OCI-LY3 (cell line): ENCODE measurements at regions not wholly inside any gene's neighbourhood (a gene's known extent, or its start where the extent isn't known, plus 50 kb on each side); places are given as distances from the start of the nearest gene placed in this dataset.

Experiments used
- H2AFZ ChIP-seq: fragments of 200-600, 300-600 bp; shearing (Covaris generic); 2 replicates; pipeline ENCODE4 v1.6.0; 2014; ENCODE audit warnings: antibody characterized with exemption, low read depth, low read length
- H3K27ac ChIP-seq: fragments of 200-600, 300-600 bp; sonication (generic); 2 replicates; pipeline ENCODE4 v1.5.1; 2014; ENCODE audit warnings: mild to moderate bottlenecking, low read length, moderate library complexity, mixed read lengths
- H3K27me3 ChIP-seq: fragments of 200-600, 300-600 bp; sonication (generic); 2 replicates; pipeline ENCODE4 v1.6.1; 2014; ENCODE audit warnings: low read depth, low read length, mixed read lengths
- H3K36me3 ChIP-seq: fragments of 200-600, 300-600 bp; sonication (generic); replicated peaks from 2 replicates; pipeline ENCODE3; 2014; ENCODE audit warnings: low read depth, low read length, mixed read lengths
- H3K4me1 ChIP-seq: fragments of 300-600, 200-600 bp; sonication (generic); 2 replicates; pipeline ENCODE4 v1.6.1; 2014; ENCODE audit warnings: low read length, mixed read lengths
- H3K4me2 ChIP-seq: fragments of 200-600, 300-600 bp; sonication (generic); 2 replicates; pipeline ENCODE4 v1.6.1; 2014; ENCODE audit warnings: low read length, mixed read lengths
- H3K4me3 ChIP-seq: fragments of 300-600, 200-600 bp; sonication (generic); 2 replicates; pipeline ENCODE4 v1.5.1; 2014; ENCODE audit warnings: antibody characterized with exemption, mild to moderate bottlenecking, low read length, moderate library complexity
- H3K79me2 ChIP-seq: fragments of 300-600, 200-600 bp; shearing (Covaris generic); 2 replicates; pipeline ENCODE4 v1.6.1; 2014; ENCODE audit warnings: mild to moderate bottlenecking, low read length, mixed read lengths
- H3K9ac ChIP-seq: fragments of 300-600, 200-600 bp; shearing (Covaris generic); 2 replicates; pipeline ENCODE4 v1.6.0; 2014; ENCODE audit warnings: mild to moderate bottlenecking, low read length, moderate library complexity
- H3K9me3 ChIP-seq: fragments of 200-600, 300-600 bp; shearing (Covaris generic); 2 replicates; pipeline ENCODE4 v1.6.1; 2014; ENCODE audit warnings: low read length, mixed read lengths; ENCODE audit not compliant: insufficient read depth
- H4K20me1 ChIP-seq: fragments of 200-600, 300-600 bp; sonication (generic); 2 replicates; pipeline ENCODE4 v1.6.1; 2016; ENCODE audit warnings: low read length, mixed read lengths; ENCODE audit not compliant: insufficient read depth
- EZH2phosphoT487 ChIP-seq: fragments of 200-600 bp; shearing (Covaris generic); IDR thresholded peaks from 2 replicates; pipeline ENCODE4 v1.6.1; 2018; ENCODE audit warnings: antibody characterized with exemption, mixed run types, low read depth
- TF ChIP-seq, protein P1 (sequence below): fragments of 200-600, 300-600 bp; sonication (generic); IDR thresholded peaks from 2 replicates; pipeline ENCODE4 v1.5.1; 2014; ENCODE audit warnings: antibody characterized with exemption, low read length, low read depth

DNA sequence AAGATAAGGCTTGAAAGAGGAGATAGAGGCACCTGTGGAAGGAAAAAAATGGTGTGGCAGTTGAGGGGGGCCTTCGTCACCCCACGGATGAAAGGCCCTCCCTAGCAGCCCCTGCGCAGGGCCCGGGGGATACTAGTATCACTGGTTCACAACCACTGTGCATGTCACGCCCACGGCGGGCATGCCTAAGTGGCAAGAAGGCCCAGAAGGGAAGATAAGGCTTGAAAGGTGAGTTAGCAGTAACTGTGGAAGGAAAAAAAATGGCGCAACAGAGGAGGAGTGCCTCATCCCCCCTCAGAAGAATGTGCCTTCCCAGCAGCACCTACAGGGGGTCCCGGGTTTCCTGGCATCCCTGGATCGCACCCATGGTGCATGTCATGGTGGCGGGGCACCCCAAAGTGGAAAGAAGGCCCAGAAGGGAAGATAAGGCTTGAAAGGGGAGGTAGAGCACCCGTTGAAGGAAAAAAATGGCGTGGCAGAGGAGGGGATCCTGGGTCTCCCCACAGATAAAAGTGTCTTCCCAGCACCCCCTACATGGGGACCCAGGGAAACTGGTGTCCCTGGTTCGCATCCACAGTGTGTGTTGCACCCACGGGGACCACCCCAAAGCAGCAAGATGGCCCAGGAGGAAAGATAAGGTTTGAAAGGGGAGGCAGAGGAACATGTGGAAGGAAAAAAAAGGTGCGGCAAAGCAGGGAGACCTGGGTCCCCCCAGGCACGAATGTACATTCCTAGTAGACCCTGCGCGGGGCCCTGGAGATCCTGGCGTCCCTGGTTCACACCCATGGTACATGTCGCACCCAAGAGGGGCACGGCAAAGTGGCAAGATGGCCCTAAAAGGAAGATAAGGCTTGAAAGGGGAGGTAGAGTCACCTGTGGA lies 279.2 kb downstream of the ALG10 start:
- no peak overlapping the region for H3K9ac ChIP-seq
- H3K27ac ChIP-seq, result no peak overlapping the region
- no peaks in the 10 kb centered on the region for H3K4me1 ChIP-seq
- no peaks in the 10 kb centered on the region for H3K79me2 ChIP-seq
- H3K27me3 ChIP-seq, result no peaks in the 10 kb centered on the region
- TF ChIP-seq EZH2phosphoT487, result no peak
- TF ChIP-seq, protein P1, sequence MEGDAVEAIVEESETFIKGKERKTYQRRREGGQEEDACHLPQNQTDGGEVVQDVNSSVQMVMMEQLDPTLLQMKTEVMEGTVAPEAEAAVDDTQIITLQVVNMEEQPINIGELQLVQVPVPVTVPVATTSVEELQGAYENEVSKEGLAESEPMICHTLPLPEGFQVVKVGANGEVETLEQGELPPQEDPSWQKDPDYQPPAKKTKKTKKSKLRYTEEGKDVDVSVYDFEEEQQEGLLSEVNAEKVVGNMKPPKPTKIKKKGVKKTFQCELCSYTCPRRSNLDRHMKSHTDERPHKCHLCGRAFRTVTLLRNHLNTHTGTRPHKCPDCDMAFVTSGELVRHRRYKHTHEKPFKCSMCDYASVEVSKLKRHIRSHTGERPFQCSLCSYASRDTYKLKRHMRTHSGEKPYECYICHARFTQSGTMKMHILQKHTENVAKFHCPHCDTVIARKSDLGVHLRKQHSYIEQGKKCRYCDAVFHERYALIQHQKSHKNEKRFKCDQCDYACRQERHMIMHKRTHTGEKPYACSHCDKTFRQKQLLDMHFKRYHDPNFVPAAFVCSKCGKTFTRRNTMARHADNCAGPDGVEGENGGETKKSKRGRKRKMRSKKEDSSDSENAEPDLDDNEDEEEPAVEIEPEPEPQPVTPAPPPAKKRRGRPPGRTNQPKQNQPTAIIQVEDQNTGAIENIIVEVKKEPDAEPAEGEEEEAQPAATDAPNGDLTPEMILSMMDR, result no peak
- no peaks in the 10 kb centered on the region for H3K36me3 ChIP-seq
- H2AFZ ChIP-seq, result no peak overlapping the region
- H4K20me1 ChIP-seq, result no peaks in the 10 kb centered on the region
- no peaks in the 10 kb centered on the region; the same call in 1 of the 2 replicates for H3K9me3 ChIP-seq
- H3K4me3 ChIP-seq, result no peak overlapping the region
- no peak overlapping the region for H3K4me2 ChIP-seq

DNA sequence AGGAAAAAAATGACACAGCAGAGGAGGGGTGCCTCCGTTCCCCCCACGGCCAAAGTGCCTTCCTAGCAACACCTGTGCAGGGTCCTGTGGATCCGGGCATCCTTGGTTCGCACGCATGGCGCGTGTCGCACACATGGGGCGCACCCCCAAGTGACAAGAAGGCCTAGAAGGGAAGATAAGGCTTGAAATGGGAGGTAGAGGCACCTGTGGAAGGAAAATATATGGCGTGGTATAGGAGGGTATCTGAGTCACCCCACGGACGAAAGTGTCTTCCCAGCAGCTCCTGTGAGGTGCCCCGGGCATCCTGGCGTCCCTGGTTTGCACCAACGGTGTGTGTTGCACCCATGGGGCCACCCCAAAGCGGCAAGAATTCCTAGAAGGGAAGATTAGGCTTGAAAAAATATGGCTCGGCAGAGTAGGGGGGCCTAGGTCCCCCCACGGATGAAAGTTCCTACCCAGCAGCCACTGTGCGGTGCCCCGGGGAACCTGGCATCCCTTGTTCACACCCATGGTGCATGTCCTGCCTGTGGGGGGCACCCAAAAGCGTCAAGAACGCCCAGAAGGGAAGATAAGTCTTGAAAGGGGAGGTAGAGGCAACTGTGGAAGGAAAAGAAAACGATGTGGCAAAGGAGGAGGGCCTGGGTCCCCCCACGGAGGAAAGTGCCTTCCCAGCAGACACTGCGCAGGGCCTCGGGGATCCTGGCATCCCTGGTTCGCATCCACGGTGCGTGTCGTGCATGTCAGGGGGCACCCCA lies 280.0 kb downstream of the ALG10 start:
- no peaks in the 10 kb centered on the region for H3K79me2 ChIP-seq
- no peaks in the 10 kb centered on the region; the same call in 1 of the 2 replicates for H3K9me3 ChIP-seq
- H3K4me3 ChIP-seq, result no peak overlapping the region
- H3K36me3 ChIP-seq, result no peaks in the 10 kb centered on the region
- no peaks in the 10 kb centered on the region for H3K4me1 ChIP-seq
- H3K27ac ChIP-seq, result no peak overlapping the region
- H2AFZ ChIP-seq, result no peak overlapping the region
- H3K4me2 ChIP-seq, result no peak overlapping the region
- TF ChIP-seq EZH2phosphoT487, result no peak
- TF ChIP-seq, protein P1, result no peak
- H3K9ac ChIP-seq, result no peak overlapping the region
- no peaks in the 10 kb centered on the region for H3K27me3 ChIP-seq
- no peaks in the 10 kb centered on the region for H4K20me1 ChIP-seq

DNA sequence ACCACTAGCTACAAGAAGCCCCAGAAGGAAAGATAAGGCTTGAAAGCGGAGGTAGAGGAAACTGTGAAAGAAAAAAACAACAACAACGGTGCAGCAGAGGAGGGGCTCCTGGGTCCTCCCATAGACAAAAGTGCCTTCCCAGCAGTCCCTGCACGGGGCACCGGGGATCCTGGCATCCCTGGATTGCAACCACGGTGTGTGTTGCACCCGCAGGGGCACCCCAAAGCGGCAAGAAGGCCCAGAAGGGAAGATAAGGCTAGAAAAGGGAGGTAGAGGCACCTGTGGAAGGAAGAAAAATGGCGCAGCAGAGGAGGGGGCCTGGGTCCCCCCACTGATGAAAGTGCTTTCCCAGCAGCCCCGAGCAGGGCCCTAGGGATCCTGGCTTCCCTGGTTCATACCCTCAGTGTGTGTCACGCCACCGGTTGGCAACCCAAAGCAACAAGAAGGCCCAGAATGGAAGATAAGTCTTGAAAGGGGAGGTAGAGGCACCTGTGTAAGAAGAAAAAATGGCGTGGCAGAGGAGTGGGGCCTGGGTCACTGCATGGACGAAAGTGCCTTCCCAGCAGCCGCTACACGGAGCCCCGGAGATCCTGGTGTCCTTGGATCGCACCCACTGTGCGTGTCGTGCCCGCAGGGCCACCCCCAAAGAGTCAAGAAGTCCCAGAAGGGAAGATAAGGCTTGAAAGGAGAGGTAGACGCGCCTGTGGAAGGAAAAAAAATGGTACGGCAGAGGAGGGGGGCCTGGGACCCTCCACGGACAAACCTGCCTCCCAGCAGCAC lies 281.0 kb downstream of the ALG10 start:
- H3K4me2 ChIP-seq, result no peak overlapping the region
- H3K9ac ChIP-seq, result no peak overlapping the region
- no peaks in the 10 kb centered on the region for H3K36me3 ChIP-seq
- TF ChIP-seq, protein P1, result no peak
- TF ChIP-seq EZH2phosphoT487, result no peak
- no peaks in the 10 kb centered on the region; the same call in 1 of the 2 replicates for H3K9me3 ChIP-seq
- H3K27ac ChIP-seq, result no peak overlapping the region
- no peaks in the 10 kb centered on the region for H4K20me1 ChIP-seq
- H3K4me1 ChIP-seq, result no peaks in the 10 kb centered on the region
- no peaks in the 10 kb centered on the region for H3K79me2 ChIP-seq
- H3K4me3 ChIP-seq, result no peak overlapping the region
- no peaks in the 10 kb centered on the region for H3K27me3 ChIP-seq
- no peak overlapping the region for H2AFZ ChIP-seq

GRCh38 chr12:34304001-34304400 lies 281.7 kb downstream of the ALG10 start:
- H3K4me2 ChIP-seq, result no peak overlapping the region
- no peak overlapping the region for H3K4me3 ChIP-seq
- no peak overlapping the region for H3K27ac ChIP-seq
- H3K27me3 ChIP-seq, result no peaks in the 10 kb centered on the region
- no peaks in the 10 kb centered on the region for H4K20me1 ChIP-seq
- H3K4me1 ChIP-seq, result no peaks in the 10 kb centered on the region
- H3K36me3 ChIP-seq, result no peaks in the 10 kb centered on the region
- no peak overlapping the region for H3K9ac ChIP-seq
- H3K9me3 ChIP-seq, result no peaks in the 10 kb centered on the region; the same call in 1 of the 2 replicates
- no peak overlapping the region for H2AFZ ChIP-seq
- H3K79me2 ChIP-seq, result no peaks in the 10 kb centered on the region
- no peak for TF ChIP-seq EZH2phosphoT487
- TF ChIP-seq, protein P1, result no peak
